ENCODE measurements at regions not wholly inside any gene's neighbourhood (a gene's known extent, or its start where the extent isn't known, plus 50 kb on each side); places are given as distances from the start of the nearest gene placed in this dataset.

GRCh38 chr6:170035901-170036304 lies 255.0 kb downstream of the DLL1 start:
- TF ChIP-seq CTCF (IDR thresholded peaks at IDR 0.05) (no peak), POLR2A (IDR thresholded peaks at IDR 0.05) (no peak)

All from body of pancreas (tissue), 4 donors.